Hematopoietic multipotent progenitor cell treated with erythropoietin and hydrocortisone succinate and interleukin-3 and kit ligand, for 4 days (in vitro differentiated cells): ENCODE measurements at regions not wholly inside any gene's neighbourhood (a gene's known extent, or its start where the extent isn't known, plus 50 kb on each side); places are given as distances from the start of the nearest gene placed in this dataset.
A peak's percentile ranks its signal among the peaks of the same experiment; 100 is the strongest.
"Not testable (repeated sequence)": the region's sequence is repeated elsewhere in the genome, so short reads cannot be mapped to it uniquely, and the experiment has no call there.

Experiments
- DNase-seq: peaks from one replicate; pipeline ENCODE4 v3.0.0-alpha.2; 2015

- DNase-seq = peak; percentile 10
These were observed 173.0 kb downstream of the SOD2 start for GRCh38 chr6:159520002-159520401.

GRCh38 chr6:159515811-159516210 is 177.2 kb downstream of the SOD2 start:
- DNase-seq = not testable (repeated sequence)

GRCh38 chr6:159513914-159514313 is 179.1 kb downstream of the SOD2 start:
- no peak for DNase-seq

GRCh38 chr6:159513074-159513720 is 179.8 kb downstream of the SOD2 start:
- no peak for DNase-seq

- no peak for DNase-seq
These were observed 180.5 kb downstream of the SOD2 start for GRCh38 chr6:159512571-159512970.

GRCh38 chr6:159512104-159512503 is 180.9 kb downstream of the SOD2 start:
- no peak for DNase-seq

GRCh38 chr6:159510141-159510540 is 182.9 kb downstream of the SOD2 start:
- DNase-seq = no peak

GRCh38 chr6:159508931-159509330 is 184.1 kb downstream of the SOD2 start:
- no peak for DNase-seq

- DNase-seq = no peak
These were observed 187.0 kb downstream of the SOD2 start for GRCh38 chr6:159506048-159506447.

GRCh38 chr6:159505140-159505922 is 187.7 kb downstream of the SOD2 start:
- no peak for DNase-seq

GRCh38 chr6:159501558-159501957 is 191.5 kb downstream of the SOD2 start:
- no peak for DNase-seq

- DNase-seq = peak; percentile 70
These were observed 194.0 kb downstream of the SOD2 start for GRCh38 chr6:159499034-159499433.

GRCh38 chr6:159494586-159494972 is 198.5 kb downstream of the SOD2 start:
- no peak for DNase-seq

GRCh38 chr6:159493898-159494585 is 199.0 kb downstream of the SOD2 start:
- no peak for DNase-seq

- DNase-seq = no peak
These were observed 199.7 kb downstream of the SOD2 start for GRCh38 chr6:159493231-159493897.

- no peak for DNase-seq
These were observed 202.6 kb downstream of the SOD2 start for GRCh38 chr6:159490298-159490937.

- no peak for DNase-seq
These were observed 205.4 kb downstream of the SOD2 start for GRCh38 chr6:159487636-159488035.

- no peak for DNase-seq
These were observed 209.8 kb downstream of the SOD2 start for GRCh38 chr6:159483259-159483658.

- no peak for DNase-seq
These were observed 211.1 kb downstream of the SOD2 start for GRCh38 chr6:159481897-159482296.

- DNase-seq = no peak
These were observed 212.6 kb downstream of the SOD2 start for GRCh38 chr6:159480471-159480870.

GRCh38 chr6:159479146-159479545 is 213.9 kb downstream of the SOD2 start:
- DNase-seq = no peak

GRCh38 chr6:159473475-159474263 is 219.4 kb downstream of the SOD2 start:
- no peak for DNase-seq
